ENCODE measurements at regions not wholly inside any gene's neighbourhood (a gene's known extent, or its start where the extent isn't known, plus 50 kb on each side); places are given as distances from the start of the nearest gene placed in this dataset.
A peak's percentile ranks its signal among the peaks of the same experiment; 100 is the strongest.
"Not testable (repeated sequence)": the region's sequence is repeated elsewhere in the genome, so short reads cannot be mapped to it uniquely, and the experiment has no call there.

DNA sequence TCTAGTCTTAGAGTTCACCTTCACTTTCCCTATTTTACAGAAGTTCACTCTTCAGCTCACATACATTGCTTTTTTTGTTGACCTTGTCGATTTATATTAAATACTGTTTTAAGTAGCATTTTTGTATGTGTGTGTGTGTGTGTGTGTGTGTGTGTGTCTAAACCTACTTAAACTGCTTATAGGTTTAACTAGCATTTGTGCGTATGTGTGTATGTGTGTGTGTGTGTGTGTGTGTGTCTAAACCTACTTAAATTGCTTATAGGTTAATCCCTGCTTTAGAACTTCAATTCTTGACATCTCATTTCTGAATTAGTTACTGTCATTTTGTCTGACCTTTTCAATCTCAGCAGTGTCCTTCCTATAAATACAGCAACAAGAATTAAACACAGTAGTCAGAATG lies 254.8 kb upstream of the EPHA3 start:
- ATAC-seq, result no peak
- intact Hi-C loops (cut with DNase I), result no loop called here
- DNase-seq, result no peak

GRCh38 chr3:88863196-88863595 lies 244.2 kb upstream of the EPHA3 start:
- intact Hi-C loops (cut with DNase I), result no loop called here

DNA sequence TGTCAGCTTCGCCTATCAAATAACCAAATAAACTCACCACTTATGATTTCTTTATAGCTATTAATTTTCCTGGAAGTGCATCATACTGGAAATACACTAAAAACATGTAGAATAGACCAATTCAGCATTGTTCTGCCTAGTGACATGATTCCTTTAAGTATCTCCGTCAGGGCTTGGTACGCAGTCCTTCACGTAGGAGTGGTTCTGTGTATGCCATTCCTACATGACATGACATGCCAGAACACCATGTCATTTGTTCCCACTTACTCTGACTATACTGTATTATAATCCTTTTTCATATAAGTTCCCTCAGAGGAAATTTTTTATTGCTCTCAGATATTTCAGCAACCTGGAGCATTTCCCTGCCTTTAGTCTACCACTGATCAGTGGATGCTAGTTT lies 230.7 kb upstream of the EPHA3 start:
- ATAC-seq, result no peak
- DNase-seq, result no peak
- intact Hi-C loops (cut with DNase I), result no loop called here

More at GRCh38 chr3:88863196-88863595, 244.2 kb upstream of the EPHA3 start:
- ATAC-seq (no peak), DNase-seq (no peak)

- no peak for ATAC-seq
- no peak for DNase-seq
- intact Hi-C loops (cut with DNase I), result no loop called here
These were observed 227.5 kb upstream of the EPHA3 start for GRCh38 chr3:88879905-88880304.

- DNase-seq, result no peak
- no peak for ATAC-seq
- intact Hi-C loops (cut with DNase I), result no loop called here
These were observed 225.3 kb upstream of the EPHA3 start for GRCh38 chr3:88882121-88882520.

DNA sequence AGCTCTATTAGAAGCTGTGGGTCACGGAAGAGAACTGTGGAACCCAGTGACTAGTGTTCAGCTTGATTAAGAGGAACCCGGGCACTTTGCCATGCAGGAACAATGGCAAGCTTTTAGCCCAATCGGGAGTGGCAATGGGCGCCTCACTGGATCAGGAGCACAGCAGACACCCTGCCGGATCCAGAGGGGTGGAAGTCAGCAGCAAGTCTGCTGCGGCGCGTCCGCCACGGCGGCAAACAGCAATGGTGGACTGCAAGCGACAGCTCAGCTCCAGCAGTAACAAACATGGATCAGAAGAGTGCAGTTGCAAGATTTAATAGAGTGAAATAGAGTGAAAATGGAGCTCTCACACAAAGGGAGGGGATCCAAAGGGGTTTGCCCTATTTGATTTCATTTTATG lies 220.8 kb upstream of the EPHA3 start:
- peak; percentile 14 for DNase-seq
- intact Hi-C loops (cut with DNase I); ATAC-seq: not testable (repeated sequence)

DNA sequence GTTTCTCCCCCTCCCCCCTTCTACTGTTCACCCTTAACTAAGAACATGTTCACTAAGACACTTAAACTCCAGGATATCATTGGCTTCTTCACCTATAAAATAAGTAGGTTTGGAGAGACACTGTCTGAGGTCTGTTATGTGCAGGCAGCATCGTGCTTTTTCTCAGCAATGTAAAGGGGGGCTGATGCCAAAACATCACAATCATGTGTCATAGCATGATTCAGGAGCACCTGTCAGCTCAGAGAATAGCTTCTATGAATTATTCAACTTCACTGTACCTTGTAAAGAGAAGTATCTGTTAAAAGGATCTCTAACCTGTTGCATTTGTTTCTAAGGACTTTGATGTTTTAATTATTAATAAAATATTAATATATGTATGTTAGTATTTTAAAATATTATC lies 211.4 kb upstream of the EPHA3 start:
- intact Hi-C loops (cut with DNase I), result no loop called here
- no peak for DNase-seq
- ATAC-seq, result no peak

- intact Hi-C loops (cut with DNase I), result no loop called here
- no peak for DNase-seq
- ATAC-seq, result no peak
These were observed 195.0 kb upstream of the EPHA3 start for GRCh38 chr3:88912294-88912877.

GRCh38 chr3:88918841-88919240 lies 188.6 kb upstream of the EPHA3 start:
- intact Hi-C loops (cut with DNase I), result no loop called here
- no peak for DNase-seq
- ATAC-seq, result no peak

DNA sequence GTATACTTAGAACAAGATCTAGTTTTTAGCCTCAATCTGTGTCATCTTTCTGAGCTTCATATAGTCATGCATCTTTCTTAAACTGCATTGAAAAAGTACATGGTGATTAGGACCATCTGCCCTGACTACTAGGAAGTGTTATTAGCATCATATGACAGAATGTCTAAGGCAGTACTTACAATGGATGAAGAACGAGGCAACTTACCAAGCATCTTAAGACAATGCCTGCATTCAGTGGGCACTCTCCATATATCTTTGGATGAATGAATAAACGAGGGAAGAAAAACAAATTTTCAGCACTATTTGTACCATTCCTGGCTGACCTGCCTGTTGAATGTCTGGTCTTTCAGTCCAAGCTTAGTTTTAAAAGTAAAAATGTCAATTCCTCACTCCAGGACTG lies 185.4 kb upstream of the EPHA3 start:
- ATAC-seq (no peak), DNase-seq (no peak)
- intact Hi-C loops (cut with DNase I), result no loop called here

DNA sequence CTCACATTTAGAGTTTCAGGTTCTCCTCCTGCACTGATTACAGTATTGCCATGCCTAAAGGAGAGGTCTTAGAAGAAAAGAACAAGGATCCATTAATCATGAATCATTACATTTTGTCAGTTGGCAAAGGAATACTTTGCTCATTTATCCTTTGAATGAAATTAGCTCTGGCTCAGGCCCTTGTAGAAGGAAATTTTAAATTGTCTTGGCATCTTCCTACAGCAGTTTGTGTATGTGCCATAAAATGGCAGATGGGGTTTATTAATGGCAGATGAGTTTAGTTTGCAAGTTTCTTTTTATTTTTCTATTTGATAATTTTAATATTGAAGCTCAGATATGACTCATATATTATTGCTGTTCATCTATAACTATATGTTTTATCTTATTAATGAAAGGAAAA lies 181.2 kb upstream of the EPHA3 start:
- ATAC-seq (no peak), DNase-seq (no peak)
- intact Hi-C loops (cut with DNase I), result no loop called here

DNA sequence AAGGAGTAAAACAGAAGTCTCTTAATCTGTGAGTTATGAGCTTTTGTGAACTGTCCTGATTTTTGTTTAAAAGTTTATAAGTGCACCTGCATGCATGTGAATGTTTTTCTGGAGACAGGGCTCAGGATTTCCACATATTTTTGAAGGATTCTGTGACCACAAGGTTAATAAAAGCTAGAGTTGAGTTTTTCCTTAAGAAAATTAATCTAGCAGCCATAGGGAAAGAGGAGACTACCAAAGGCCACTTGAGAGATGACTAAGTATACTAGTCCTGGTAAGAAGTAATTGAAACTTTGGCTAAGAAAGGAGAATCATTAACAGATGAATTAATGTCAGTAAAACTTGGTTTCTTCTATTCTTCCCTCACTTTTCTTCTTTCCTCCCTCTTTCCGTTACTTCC lies 176.8 kb upstream of the EPHA3 start:
- no peak for ATAC-seq
- intact Hi-C loops (cut with DNase I), result no loop called here

GRCh38 chr3:88936831-88937230 lies 170.6 kb upstream of the EPHA3 start:
- intact Hi-C loops (cut with DNase I), result no loop called here
- DNase-seq, result no peak
- ATAC-seq, result no peak

More for the DNA sequence above, 176.8 kb upstream of the EPHA3 start:
- DNase-seq, result no peak

- DNase-seq, result no peak
These were observed 167.1 kb upstream of the EPHA3 start for GRCh38 chr3:88940296-88940695.

GRCh38 chr3:88947013-88947412 lies 160.4 kb upstream of the EPHA3 start:
- ATAC-seq, result no peak
- DNase-seq, result no peak
- intact Hi-C loops (cut with DNase I), result no loop called here

More at GRCh38 chr3:88940296-88940695, 167.1 kb upstream of the EPHA3 start:
- ATAC-seq, result no peak
- intact Hi-C loops (cut with DNase I), result no loop called here

GRCh38 chr3:88954853-88955252 lies 152.6 kb upstream of the EPHA3 start:
- ATAC-seq, result no peak
- no peak for DNase-seq
- intact Hi-C loops (cut with DNase I), result no loop called here

DNA sequence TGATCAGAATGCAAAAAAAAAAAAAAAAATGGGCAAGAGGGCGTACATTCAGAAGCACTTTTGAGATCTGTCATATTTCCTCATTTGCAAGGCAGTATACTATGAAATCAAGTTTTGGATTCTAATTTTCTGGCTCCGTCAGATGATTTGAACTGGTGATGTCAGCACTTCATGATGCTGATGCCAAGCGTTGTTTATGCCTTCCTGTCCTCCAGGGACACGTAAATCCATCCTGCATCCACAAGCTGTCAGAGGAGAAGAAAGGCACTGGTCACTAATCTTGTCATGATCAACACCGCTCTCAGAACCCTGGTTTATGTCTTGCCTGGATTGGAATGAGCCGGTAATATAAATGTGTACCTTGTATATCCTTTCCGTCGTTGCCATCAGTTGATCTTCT lies 152.1 kb upstream of the EPHA3 start:
- DNase-seq, result no peak
- ATAC-seq, result no peak
- intact Hi-C loops (cut with DNase I), result no loop called here

- DNase-seq (no peak), ATAC-seq (peak in 1 of 2 donors; percentile 65)
- intact Hi-C loops (cut with DNase I), result no loop called here
These were observed 149.5 kb upstream of the EPHA3 start for GRCh38 chr3:88957711-88958439.

GRCh38 chr3:88960019-88960418 lies 147.4 kb upstream of the EPHA3 start:
- DNase-seq, result no peak
- intact Hi-C loops (cut with DNase I), result no loop called here
- ATAC-seq, result no peak

DNA sequence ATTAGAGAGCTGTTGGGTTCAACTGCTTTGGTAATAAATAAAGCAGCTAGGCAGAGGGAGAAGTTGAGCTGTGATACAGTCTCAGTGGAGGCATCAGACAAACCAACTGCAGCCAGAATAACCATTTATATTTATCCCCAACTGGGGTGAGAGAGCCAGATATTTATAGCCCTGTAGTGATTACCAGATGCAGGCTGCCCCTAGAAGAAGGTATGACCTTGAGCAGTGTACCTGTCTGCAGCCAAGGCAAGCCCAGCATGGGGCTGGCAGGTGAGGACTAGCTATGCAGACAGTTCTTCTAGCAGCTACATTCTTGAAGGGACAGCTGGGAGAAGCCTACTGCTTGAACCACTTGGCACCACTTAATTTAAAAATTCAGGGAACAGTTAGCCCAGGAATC lies 144.4 kb upstream of the EPHA3 start:
- ATAC-seq (peak in 1 of 2 donors; percentile 23), DNase-seq (no peak)
- intact Hi-C loops (cut with DNase I), result no loop called here

- no peak for DNase-seq
- ATAC-seq, result no peak
- intact Hi-C loops (cut with DNase I), result no loop called here
These were observed 127.7 kb upstream of the EPHA3 start for GRCh38 chr3:88979760-88980159.

All from left cardiac atrium (tissue), 4 donors.